IgD-negative memory B cell (primary cell): ENCODE measurements at regions not wholly inside any gene's neighbourhood (a gene's known extent, or its start where the extent isn't known, plus 50 kb on each side); places are given as distances from the start of the nearest gene placed in this dataset.

Experiments
- H3K27ac Mint-ChIP-seq, 3 donors: one replicate each; pipeline ENCODE4 v1.8.0; 2020 to 2022; ENCODE audit warnings: mild to moderate bottlenecking in 3 of 3, mixed read lengths in 3 of 3, moderate library complexity in 1 of 3
- H3K27me3 Mint-ChIP-seq: one replicate; pipeline ENCODE4 v1.8.0; 2021; ENCODE audit warnings: mixed read lengths
- H3K36me3 Mint-ChIP-seq: one replicate; pipeline ENCODE4 v1.8.0; 2020; ENCODE audit warnings: mild to moderate bottlenecking, mixed read lengths
- H3K4me1 Mint-ChIP-seq, 3 donors: one replicate each; pipeline ENCODE4 v1.8.0; 2020 to 2022; ENCODE audit warnings: mixed read lengths in 3 of 3, mild to moderate bottlenecking in 1 of 3
- H3K4me3 Mint-ChIP-seq, 4 donors: one replicate each; pipeline ENCODE4 v1.8.0; 2020 to 2022; ENCODE audit warnings: mild to moderate bottlenecking in 4 of 4, mixed read lengths in 4 of 4, moderate library complexity in 3 of 4
- H3K9me3 Mint-ChIP-seq, 3 donors: one replicate each; pipeline ENCODE4 v1.8.0; 2020 to 2021; ENCODE audit warnings: mixed read lengths in 3 of 3, mild to moderate bottlenecking in 1 of 3

DNA sequence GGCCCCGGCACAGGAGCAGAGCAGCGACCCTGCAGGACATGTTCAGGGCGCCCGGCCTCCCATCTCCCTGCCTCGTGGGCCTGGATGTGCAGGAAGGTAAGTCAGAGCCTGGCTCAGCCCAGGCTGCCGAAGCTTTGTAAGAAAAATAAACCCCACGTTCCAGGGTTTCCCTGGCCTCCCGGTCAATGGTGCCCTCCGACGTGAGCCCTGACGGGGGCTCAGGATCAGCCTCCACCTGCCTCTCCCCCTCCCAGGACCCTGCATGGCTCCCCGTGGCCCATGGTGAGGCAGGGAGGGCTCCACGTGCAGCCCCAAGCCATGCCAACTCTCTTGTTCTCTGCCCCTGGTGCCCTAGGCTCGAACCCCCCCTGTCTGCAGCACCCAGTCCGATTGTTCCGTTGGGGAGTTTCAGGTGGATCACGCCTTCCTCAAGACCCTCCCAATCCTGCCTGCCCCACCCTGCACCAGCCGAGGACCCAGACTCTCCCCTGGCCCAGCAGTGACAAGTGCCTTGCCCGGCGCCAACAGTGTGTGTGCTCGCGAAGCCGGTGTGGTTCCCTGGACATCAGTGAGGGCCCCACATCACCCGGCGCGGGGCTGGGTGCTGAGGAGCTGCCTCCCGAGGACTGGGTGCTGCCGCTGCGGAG, 73.2 kb downstream of the PDGFA start:
- Mint-ChIP-seq H3K9me3 (peaks cover 0 to 1% (median 0%) of the 10 kb centered on the region in 3 donors), H3K27me3 (peaks cover 4% of the 10 kb centered on the region), H3K27ac (peak overlapping the region in 1 of 3 donors; percentile 63), H3K4me3 (no peak overlapping the region), H3K36me3 (no peaks in the 10 kb centered on the region), H3K4me1 (peaks cover 0 to 2% (median 1%) of the 10 kb centered on the region in 3 donors)
